ENCODE measurements at regions not wholly inside any gene's neighbourhood (a gene's known extent, or its start where the extent isn't known, plus 50 kb on each side); places are given as distances from the start of the nearest gene placed in this dataset.

GRCh38 chr12:67582844-67583243 is 65.7 kb upstream of the DYRK2 start:
- TF ChIP-seq, protein P1, sequence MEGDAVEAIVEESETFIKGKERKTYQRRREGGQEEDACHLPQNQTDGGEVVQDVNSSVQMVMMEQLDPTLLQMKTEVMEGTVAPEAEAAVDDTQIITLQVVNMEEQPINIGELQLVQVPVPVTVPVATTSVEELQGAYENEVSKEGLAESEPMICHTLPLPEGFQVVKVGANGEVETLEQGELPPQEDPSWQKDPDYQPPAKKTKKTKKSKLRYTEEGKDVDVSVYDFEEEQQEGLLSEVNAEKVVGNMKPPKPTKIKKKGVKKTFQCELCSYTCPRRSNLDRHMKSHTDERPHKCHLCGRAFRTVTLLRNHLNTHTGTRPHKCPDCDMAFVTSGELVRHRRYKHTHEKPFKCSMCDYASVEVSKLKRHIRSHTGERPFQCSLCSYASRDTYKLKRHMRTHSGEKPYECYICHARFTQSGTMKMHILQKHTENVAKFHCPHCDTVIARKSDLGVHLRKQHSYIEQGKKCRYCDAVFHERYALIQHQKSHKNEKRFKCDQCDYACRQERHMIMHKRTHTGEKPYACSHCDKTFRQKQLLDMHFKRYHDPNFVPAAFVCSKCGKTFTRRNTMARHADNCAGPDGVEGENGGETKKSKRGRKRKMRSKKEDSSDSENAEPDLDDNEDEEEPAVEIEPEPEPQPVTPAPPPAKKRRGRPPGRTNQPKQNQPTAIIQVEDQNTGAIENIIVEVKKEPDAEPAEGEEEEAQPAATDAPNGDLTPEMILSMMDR (IDR thresholded peaks at IDR 0.05; ENCODE audit: borderline replicate concordance, extremely low read depth, low read length, poor library complexity, severe bottlenecking) = no peak
- TF ChIP-seq EZH2 (IDR thresholded peaks at IDR 0.05; ENCODE audit: borderline replicate concordance, low read depth, low read length, severe bottlenecking) = no peak
